ENCODE measurements at regions not wholly inside any gene's neighbourhood (a gene's known extent, or its start where the extent isn't known, plus 50 kb on each side); places are given as distances from the start of the nearest gene placed in this dataset.

DNA sequence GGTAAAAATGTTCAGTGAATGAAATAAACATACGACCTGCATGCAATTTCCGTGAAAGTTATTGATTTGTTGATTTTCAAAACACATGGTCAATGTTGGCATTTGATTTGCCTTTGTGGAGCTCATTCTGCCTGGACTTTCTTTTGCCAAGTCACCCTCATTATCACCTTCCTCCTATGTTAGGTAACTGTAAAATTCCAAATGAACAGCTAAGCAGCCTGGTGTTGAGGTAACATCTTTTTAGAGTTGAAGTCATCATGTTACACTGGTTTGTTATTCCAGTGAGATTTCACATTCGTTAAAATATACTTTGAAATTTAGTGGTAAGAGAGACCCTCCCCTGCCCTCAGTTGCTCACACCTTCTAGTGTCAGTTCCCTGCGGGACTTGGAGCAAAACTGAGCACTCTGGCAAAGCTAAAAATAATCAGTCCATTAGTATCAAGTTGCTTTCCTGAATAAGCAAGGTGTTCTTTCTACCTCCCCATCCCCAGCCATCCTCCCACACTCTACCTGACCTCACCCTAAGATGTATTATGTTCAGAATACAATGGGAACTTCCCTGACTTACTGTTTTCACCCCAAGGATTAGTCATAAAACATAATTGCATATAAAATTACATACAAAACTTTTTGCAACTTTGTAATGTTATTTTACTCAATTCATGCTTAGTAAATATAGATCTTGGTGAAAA, 283.3 kb upstream of the SEMA3A start:
- TF ChIP-seq POLR2A (IDR thresholded peaks at IDR 0.05; ENCODE audit: low read length) (no peak), GATA1 (IDR thresholded peaks at IDR 0.05; ENCODE audit: low read depth, low read length) (no peak)
